Testis (tissue), 2 donors: ENCODE measurements at regions not wholly inside any gene's neighbourhood (a gene's known extent, or its start where the extent isn't known, plus 50 kb on each side); places are given as distances from the start of the nearest gene placed in this dataset.

ENCODE experiments used
- CTCF ChIP-seq, 3 experiments: fragments of 450-650 bp in 2 of 3; fragments of 200-600 bp in 1 of 3; sonication (generic) in 1 of 3; IDR thresholded peaks; one replicate each; pipeline ENCODE4 v1.5.1; 2016 to 2019; ENCODE audit warnings: antibody characterized with exemption in 3 of 3, mild to moderate bottlenecking in 2 of 3, moderate library complexity in 1 of 3
- POLR2A ChIP-seq: fragments of 450-650 bp; IDR thresholded peaks from one replicate; pipeline ENCODE4 v1.6.1; 2017; ENCODE audit warnings: antibody characterized with exemption, mild to moderate bottlenecking, moderate library complexity

GRCh38 chr20:16804793-16805187, 56.6 kb downstream of the OTOR start:
- TF ChIP-seq CTCF (IDR thresholded peaks at IDR 0.05) (no peak), POLR2A (no peak)
